ENCODE measurements at regions not wholly inside any gene's neighbourhood (a gene's known extent, or its start where the extent isn't known, plus 50 kb on each side); places are given as distances from the start of the nearest gene placed in this dataset.
"Not testable (repeated sequence)": the region's sequence is repeated elsewhere in the genome, so short reads cannot be mapped to it uniquely, and the experiment has no call there.

- peaks cover 17% of the 10 kb centered on the region for H3K9me3 Mint-ChIP-seq
Observed at GRCh38 chr6:115609111-115609510, 451.6 kb downstream of the FRK start.

DNA sequence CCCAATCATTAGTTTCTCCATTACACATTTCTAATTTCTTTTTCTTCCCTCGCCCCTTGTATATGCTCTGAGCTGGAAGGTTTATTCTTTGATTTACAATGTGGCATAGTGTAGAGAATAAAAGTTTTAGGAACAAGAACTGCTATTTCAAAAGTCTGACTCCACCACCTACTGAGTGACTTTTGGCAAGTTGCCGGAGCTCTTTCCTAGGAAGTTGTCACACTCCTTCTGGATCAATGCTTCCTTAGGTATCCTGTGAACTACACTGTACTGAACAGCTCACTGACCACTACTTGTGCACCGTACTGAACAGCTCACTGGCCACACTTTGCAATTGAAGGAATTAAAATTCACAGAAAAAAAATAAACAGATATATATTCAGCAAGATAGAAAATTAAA is 458.2 kb downstream of the FRK start:
- H3K9me3 Mint-ChIP-seq = peaks cover 19% of the 10 kb centered on the region
- H3K27ac Mint-ChIP-seq = no peak overlapping the region
- H3K4me3 Mint-ChIP-seq = no peak overlapping the region
- H3K36me3 Mint-ChIP-seq (ENCODE audit: low read depth) = no peaks in the 10 kb centered on the region
- H3K4me1 Mint-ChIP-seq (ENCODE audit: low read depth) = no peaks in the 10 kb centered on the region
- H3K27me3 Mint-ChIP-seq = no peaks in the 10 kb centered on the region

More at GRCh38 chr6:115609111-115609510, 451.6 kb downstream of the FRK start:
- H3K27me3 Mint-ChIP-seq = no peaks in the 10 kb centered on the region
- no peaks in the 10 kb centered on the region for H3K4me1 Mint-ChIP-seq (ENCODE audit: low read depth)
- no peaks in the 10 kb centered on the region for H3K36me3 Mint-ChIP-seq (ENCODE audit: low read depth)
- no peak overlapping the region for H3K27ac Mint-ChIP-seq
- no peak overlapping the region for H3K4me3 Mint-ChIP-seq

GRCh38 chr6:115601509-115601908 is 459.2 kb downstream of the FRK start:
- Mint-ChIP-seq H3K9me3 (peaks cover 14% of the 10 kb centered on the region), H3K36me3 (ENCODE audit: low read depth) (no peaks in the 10 kb centered on the region), H3K27me3 (no peaks in the 10 kb centered on the region), H3K4me1 (ENCODE audit: low read depth) (no peaks in the 10 kb centered on the region), H3K27ac (no peak overlapping the region), H3K4me3 (no peak overlapping the region)

DNA sequence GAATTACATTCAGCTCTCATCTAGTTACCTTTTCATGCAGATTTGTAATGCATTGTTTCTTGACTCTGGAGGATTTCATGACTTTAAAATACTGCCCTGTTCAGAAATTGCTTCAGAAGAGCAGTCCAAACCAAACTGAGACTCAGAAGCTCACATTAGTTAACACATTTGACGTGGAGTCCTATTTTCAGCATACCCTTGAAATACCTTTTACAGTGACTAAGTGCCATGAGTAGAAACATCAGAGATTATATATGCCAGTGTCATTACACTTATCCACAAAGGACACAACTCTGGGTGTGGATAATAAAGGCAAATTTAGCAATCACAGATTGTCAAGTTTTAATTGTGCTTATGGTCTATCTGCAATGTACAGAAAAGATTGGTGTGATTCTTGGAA is 459.6 kb downstream of the FRK start:
- Mint-ChIP-seq H3K36me3 (ENCODE audit: low read depth) (no peaks in the 10 kb centered on the region), H3K4me3 (no peak overlapping the region), H3K27ac (no peak overlapping the region), H3K27me3 (no peaks in the 10 kb centered on the region), H3K9me3 (peaks cover 14% of the 10 kb centered on the region), H3K4me1 (ENCODE audit: low read depth) (no peaks in the 10 kb centered on the region)

- Mint-ChIP-seq H3K36me3 (ENCODE audit: low read depth) (no peaks in the 10 kb centered on the region), H3K4me3 (no peak overlapping the region), H3K4me1 (ENCODE audit: low read depth) (no peaks in the 10 kb centered on the region), H3K27me3 (no peaks in the 10 kb centered on the region), H3K27ac (no peak overlapping the region), H3K9me3 (peaks cover 12% of the 10 kb centered on the region)
Observed at GRCh38 chr6:115594891-115595290, 465.8 kb downstream of the FRK start.

DNA sequence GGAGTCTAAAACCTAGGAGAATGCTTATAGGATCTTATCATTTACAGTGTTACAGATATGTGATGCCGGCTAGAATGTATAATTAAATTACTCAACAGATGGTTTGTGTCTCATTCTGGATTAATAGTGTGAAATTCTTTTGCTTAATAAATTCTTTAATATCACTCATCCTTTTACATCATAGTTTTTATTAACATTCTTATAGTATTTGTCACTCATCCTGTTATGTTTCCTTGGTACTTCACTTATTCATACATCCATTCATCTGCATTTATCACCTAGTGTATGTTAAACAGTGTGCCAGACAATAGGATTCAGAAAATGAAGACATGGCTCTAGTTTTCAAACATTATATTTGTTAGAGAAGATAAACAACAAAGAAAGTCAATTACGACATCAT is 468.7 kb downstream of the FRK start:
- Mint-ChIP-seq H3K27me3 (no peaks in the 10 kb centered on the region), H3K9me3 (peaks cover 10% of the 10 kb centered on the region), H3K36me3 (ENCODE audit: low read depth) (no peaks in the 10 kb centered on the region), H3K4me1 (ENCODE audit: low read depth) (no peaks in the 10 kb centered on the region), H3K27ac (no peak overlapping the region), H3K4me3 (no peak overlapping the region)

DNA sequence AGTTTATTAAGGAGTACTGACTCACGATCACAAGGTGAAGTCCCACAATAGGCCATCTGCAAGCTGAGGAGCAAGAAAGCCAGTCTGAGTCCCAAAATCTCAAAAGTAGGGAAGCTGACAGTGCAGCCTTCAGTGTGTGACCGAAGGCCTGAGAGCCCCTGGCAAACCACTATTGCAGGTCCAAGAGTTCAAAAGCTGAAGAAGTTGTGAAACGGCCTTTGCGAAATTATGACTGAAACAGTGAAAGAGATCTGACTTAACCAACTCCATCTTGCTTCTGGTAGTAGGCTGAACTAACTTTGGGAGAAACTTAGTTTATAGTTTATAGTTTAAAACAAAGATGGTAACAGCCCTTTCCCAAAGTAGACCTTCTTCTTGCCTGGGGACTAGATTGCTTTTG is 471.6 kb downstream of the FRK start:
- H3K4me3 Mint-ChIP-seq; H3K27me3 Mint-ChIP-seq; H3K36me3 Mint-ChIP-seq (ENCODE audit: low read depth); H3K27ac Mint-ChIP-seq; H3K4me1 Mint-ChIP-seq (ENCODE audit: low read depth): not testable (repeated sequence)
- H3K9me3 Mint-ChIP-seq = peaks cover 12% of the 10 kb centered on the region

DNA sequence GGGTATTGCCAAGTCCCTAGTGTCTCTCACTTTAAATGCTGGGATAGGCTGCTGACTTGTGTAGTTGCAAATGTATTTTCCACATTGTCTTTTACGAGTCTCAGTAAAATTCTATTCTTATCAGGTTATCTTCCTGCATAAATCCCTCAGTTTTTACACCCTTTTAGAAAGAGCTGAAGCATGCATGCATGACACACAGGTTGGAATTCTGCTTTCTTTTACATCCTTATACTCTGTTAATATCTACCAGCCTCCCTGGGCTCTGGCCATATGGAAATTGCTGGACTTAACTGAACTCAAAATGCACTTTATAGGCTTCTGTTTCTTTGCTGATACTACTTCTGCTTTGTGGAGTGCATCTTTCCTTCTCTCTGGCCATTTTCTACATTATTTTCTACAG is 477.4 kb downstream of the FRK start:
- Mint-ChIP-seq H3K4me3 (no peak overlapping the region), H3K9me3 (peaks cover 12% of the 10 kb centered on the region), H3K4me1 (ENCODE audit: low read depth) (no peaks in the 10 kb centered on the region), H3K36me3 (ENCODE audit: low read depth) (no peaks in the 10 kb centered on the region), H3K27ac (no peak overlapping the region), H3K27me3 (no peaks in the 10 kb centered on the region)

- Mint-ChIP-seq H3K9me3 (peaks cover 15% of the 10 kb centered on the region), H3K36me3 (ENCODE audit: low read depth) (no peaks in the 10 kb centered on the region), H3K27me3 (no peaks in the 10 kb centered on the region)
Observed at GRCh38 chr6:115582386-115582785, 478.3 kb downstream of the FRK start.

GRCh38 chr6:115579565-115579964 is 481.1 kb downstream of the FRK start:
- H3K9me3 Mint-ChIP-seq = peaks cover 13% of the 10 kb centered on the region
- H3K27ac Mint-ChIP-seq; H3K27me3 Mint-ChIP-seq; H3K4me1 Mint-ChIP-seq (ENCODE audit: low read depth); H3K36me3 Mint-ChIP-seq (ENCODE audit: low read depth); H3K4me3 Mint-ChIP-seq: not testable (repeated sequence)

More at GRCh38 chr6:115582386-115582785, 478.3 kb downstream of the FRK start:
- Mint-ChIP-seq H3K4me3 (no peak overlapping the region), H3K27ac (no peak overlapping the region), H3K4me1 (ENCODE audit: low read depth) (no peaks in the 10 kb centered on the region)

DNA sequence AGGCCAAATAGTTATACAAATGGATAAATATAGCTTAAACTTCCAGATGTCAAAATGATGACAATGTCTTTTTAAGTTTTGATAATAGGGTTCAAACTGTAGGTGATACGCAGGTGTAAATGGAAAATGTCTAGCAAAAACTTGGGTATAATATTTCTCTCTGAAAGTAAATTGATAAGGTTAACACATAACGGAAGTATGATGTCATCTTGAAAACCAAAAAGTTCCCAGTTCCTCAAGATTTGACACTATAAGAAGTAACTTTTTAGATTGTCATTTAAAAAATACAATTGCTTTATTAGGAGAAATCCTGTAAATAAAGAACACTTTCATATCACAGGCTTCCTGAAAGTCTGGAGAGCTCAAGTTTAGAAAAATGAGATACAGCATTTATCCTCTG is 483.4 kb downstream of the FRK start:
- Mint-ChIP-seq H3K36me3 (ENCODE audit: low read depth) (no peaks in the 10 kb centered on the region), H3K27ac (no peak overlapping the region), H3K27me3 (no peaks in the 10 kb centered on the region), H3K9me3 (peaks cover 11% of the 10 kb centered on the region), H3K4me3 (no peak overlapping the region), H3K4me1 (ENCODE audit: low read depth) (no peaks in the 10 kb centered on the region)

- Mint-ChIP-seq H3K36me3 (ENCODE audit: low read depth) (no peaks in the 10 kb centered on the region), H3K4me3 (no peak overlapping the region), H3K27me3 (no peaks in the 10 kb centered on the region), H3K4me1 (ENCODE audit: low read depth) (no peaks in the 10 kb centered on the region), H3K9me3 (peaks cover 3% of the 10 kb centered on the region), H3K27ac (no peak overlapping the region)
Observed at GRCh38 chr6:115575285-115575684, 485.4 kb downstream of the FRK start.

DNA sequence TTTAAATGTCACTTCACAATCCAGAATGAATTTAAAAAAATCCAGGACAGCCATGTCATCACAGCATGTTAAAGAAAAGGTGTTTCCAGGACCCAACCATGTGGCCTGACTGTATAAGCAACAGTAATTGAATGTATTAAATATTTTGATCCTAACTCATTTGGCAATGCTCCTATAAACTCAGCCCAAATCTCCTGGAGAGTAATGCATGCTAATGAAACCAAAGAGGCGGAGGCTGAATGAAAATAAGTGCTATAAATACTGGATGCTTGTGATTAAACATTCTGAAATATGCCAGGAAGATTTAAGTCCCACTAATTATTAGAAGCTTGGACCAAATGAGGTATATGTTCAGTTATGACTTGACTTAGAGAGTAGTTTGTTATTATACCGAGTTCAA is 486.8 kb downstream of the FRK start:
- H3K36me3 Mint-ChIP-seq (ENCODE audit: low read depth) = no peaks in the 10 kb centered on the region
- peaks cover 5% of the 10 kb centered on the region for H3K9me3 Mint-ChIP-seq
- H3K27ac Mint-ChIP-seq = no peak overlapping the region
- no peaks in the 10 kb centered on the region for H3K27me3 Mint-ChIP-seq
- H3K4me1 Mint-ChIP-seq (ENCODE audit: low read depth) = no peaks in the 10 kb centered on the region
- no peak overlapping the region for H3K4me3 Mint-ChIP-seq

GRCh38 chr6:115570331-115570730 is 490.4 kb downstream of the FRK start:
- Mint-ChIP-seq H3K27me3 (no peaks in the 10 kb centered on the region), H3K36me3 (ENCODE audit: low read depth) (no peaks in the 10 kb centered on the region), H3K27ac (no peak overlapping the region), H3K4me1 (ENCODE audit: low read depth) (no peaks in the 10 kb centered on the region), H3K9me3 (peaks cover 6% of the 10 kb centered on the region), H3K4me3 (no peak overlapping the region)

DNA sequence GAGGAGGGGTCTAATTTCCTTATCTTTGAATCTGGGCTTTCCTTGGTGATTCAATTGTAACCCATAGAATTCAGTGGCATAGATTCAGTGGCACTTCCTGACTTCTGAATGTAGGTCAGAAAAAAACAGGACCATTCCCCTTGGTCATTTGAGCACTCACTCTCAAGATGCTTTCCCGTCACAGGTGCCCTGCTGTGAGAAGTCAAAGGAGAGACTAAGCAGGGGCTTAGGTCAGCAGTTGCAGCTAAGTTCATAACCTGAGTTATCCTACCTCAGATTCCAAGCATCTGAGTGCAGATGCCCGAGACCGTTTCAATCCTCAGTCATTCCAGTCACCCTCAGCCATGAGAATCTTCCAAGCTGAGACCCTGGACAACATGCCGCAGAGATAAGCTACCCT is 506.6 kb downstream of the FRK start:
- no peak overlapping the region for H3K4me3 Mint-ChIP-seq
- H3K27me3 Mint-ChIP-seq = no peaks in the 10 kb centered on the region
- no peaks in the 10 kb centered on the region for H3K4me1 Mint-ChIP-seq (ENCODE audit: low read depth)
- H3K36me3 Mint-ChIP-seq (ENCODE audit: low read depth) = no peaks in the 10 kb centered on the region
- H3K27ac Mint-ChIP-seq = no peak overlapping the region
- H3K9me3 Mint-ChIP-seq = peaks cover 9% of the 10 kb centered on the region

GRCh38 chr6:115551527-115551926 is 509.2 kb downstream of the FRK start:
- Mint-ChIP-seq H3K36me3 (ENCODE audit: low read depth) (no peaks in the 10 kb centered on the region), H3K4me1 (ENCODE audit: low read depth) (no peaks in the 10 kb centered on the region), H3K27me3 (no peaks in the 10 kb centered on the region), H3K4me3 (no peak overlapping the region), H3K9me3 (peaks cover 9% of the 10 kb centered on the region), H3K27ac (no peak overlapping the region)

- H3K27ac Mint-ChIP-seq = no peak overlapping the region
- H3K36me3 Mint-ChIP-seq (ENCODE audit: low read depth) = no peaks in the 10 kb centered on the region
- H3K4me1 Mint-ChIP-seq (ENCODE audit: low read depth) = no peaks in the 10 kb centered on the region
- peaks cover 5% of the 10 kb centered on the region for H3K9me3 Mint-ChIP-seq
- no peak overlapping the region for H3K4me3 Mint-ChIP-seq
- H3K27me3 Mint-ChIP-seq = no peaks in the 10 kb centered on the region
Observed at GRCh38 chr6:115545672-115545986, 515.1 kb downstream of the FRK start.

All from stimulated activated naive CD8-positive, alpha-beta T cell treated with anti-CD3 and anti-CD28 coated beads, Interleukin-15, Interleukin-2, amounts not matched to agents 100 ng/mL and 50 ng/mL, for 24 hours (primary cell).